ENCODE measurements at regions not wholly inside any gene's neighbourhood (a gene's known extent, or its start where the extent isn't known, plus 50 kb on each side); places are given as distances from the start of the nearest gene placed in this dataset.

GRCh38 chr6:160917572-160917971, 74.0 kb upstream of the MAP3K4 start (continued):
- no peak for TF ChIP-seq KDM1A (IDR thresholded peaks at IDR 0.05; ENCODE audit: borderline replicate concordance)

DNA sequence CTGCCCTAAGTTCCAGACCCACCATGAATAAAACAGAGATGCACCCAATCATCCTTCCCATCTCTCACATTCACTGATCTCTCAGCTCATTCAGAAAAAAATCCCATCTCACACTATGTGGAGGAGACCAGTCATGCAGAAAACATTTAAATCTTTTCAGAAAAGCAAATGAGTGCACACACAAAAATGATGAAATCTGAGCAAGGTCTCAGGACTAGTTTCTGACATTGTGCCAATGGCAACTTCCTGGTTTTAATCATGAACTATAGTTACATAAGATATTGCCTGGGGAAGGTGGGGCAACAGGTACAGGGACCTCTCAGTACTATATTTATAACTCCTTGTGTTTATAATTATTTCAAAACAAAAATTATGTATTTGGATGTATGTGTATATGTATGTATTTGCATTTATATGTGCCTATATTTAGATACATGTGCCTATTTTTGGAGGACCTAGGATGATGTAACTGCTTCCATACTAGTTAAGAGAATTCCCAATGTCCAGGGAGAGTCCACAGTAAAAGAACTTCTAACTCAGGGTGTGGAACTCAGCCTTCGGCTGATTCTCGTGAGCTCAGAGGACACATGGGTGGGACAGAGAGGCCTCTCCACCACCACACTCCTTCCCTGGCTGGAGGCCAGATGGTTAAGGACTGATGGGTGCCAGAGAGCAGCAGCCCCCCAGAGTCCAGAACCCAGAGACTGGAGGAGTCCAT, 71.7 kb upstream of the MAP3K4 start:
- Histone ChIP-seq H3K79me2 (ENCODE audit: control insufficient read depth, insufficient read depth, low read length) (no peaks in the 10 kb centered on the region), H3K27ac (ENCODE audit: control insufficient read depth, insufficient read depth) (no peak overlapping the region), H3K9ac (ENCODE audit: control insufficient read depth, insufficient read depth, low read length) (no peak overlapping the region), H3K9me3 (replicated peaks; ENCODE audit: control insufficient read depth, insufficient read depth, low read length) (no peaks in the 10 kb centered on the region), H3K4me3 (no peak overlapping the region), H3K4me1 (ENCODE audit: control insufficient read depth, insufficient read depth, low read length) (no peaks in the 10 kb centered on the region), H3K27me3 (replicated peaks in 1 of 2; ENCODE audit: control insufficient read depth in 2 of 2, insufficient read depth in 2 of 2, low read length in 1 of 2) (no peaks in the 10 kb centered on the region), H3K4me2 (ENCODE audit: control insufficient read depth, insufficient read depth) (no peak overlapping the region), H4K20me1 (ENCODE audit: control insufficient read depth, insufficient read depth) (no peaks in the 10 kb centered on the region), H2AFZ (ENCODE audit: control insufficient read depth, low read depth, low read length) (no peak overlapping the region), H3K36me3 (ENCODE audit: control insufficient read depth in 2 of 2, insufficient read depth in 2 of 2, low read length in 1 of 2) (no peaks in the 10 kb centered on the region)
- 59% methylated on average over 2 of the region's 2 CpGs for WGBS (ENCODE audit: insufficient coverage, insufficient replicate concordance, low lambda C conversion rate, missing lambda C conversion rate)
- ChIA-PET CTCF (no interaction called here), SMC1A (ENCODE audit: uncharacterized antibody, unreplicated experiment) (interaction anchor here (1.8 kb wide), 1 partner anchor 451 kb away, joined by 5 read pairs; no protein-coding TSS in a partner anchor), RAD21 (ENCODE audit: unreplicated experiment) (no interaction called here), POLR2A (interaction anchor here (0.6 kb wide), 1 partner anchor 488 kb away, joined by 4 read pairs; no protein-coding TSS in a partner anchor)
- ATAC-seq (no peak), DNase-seq (ENCODE audit: low read depth, low spot score) (no peak), FAIRE-seq (peak; percentile 54)
- intact Hi-C loops (cut with micrococcal nuclease; ENCODE audit: unreplicated experiment) = loop anchor here (5.0 kb wide), 1 partner anchor 397 kb away; no protein-coding TSS in a partner anchor
- BruUV-seq (replicated peaks) = no TSS peak
- in situ Hi-C loops (cut with MboI) = no loop called here
- TF ChIP-seq POLR2A (IDR thresholded peaks at IDR 0.05; ENCODE audit: low read depth, low read length) (no peak), HDGF (IDR thresholded peaks at IDR 0.05) (no peak), SMARCA5 (IDR thresholded peaks at IDR 0.05) (no peak), BCLAF1 (IDR thresholded peaks at IDR 0.05) (no peak), NR2C2 (IDR thresholded peaks at IDR 0.05; ENCODE audit: borderline replicate concordance, control insufficient read depth, insufficient read length, low read depth) (no peak), CHD2 (IDR thresholded peaks at IDR 0.05; ENCODE audit: borderline replicate concordance, low read depth, low read length) (no peak), YBX1 (IDR thresholded peaks at IDR 0.05) (no peak), ZSCAN29 (IDR thresholded peaks at IDR 0.05) (no peak), ZNF24 (IDR thresholded peaks at IDR 0.05) (no peak), SIX5 (IDR thresholded peaks at IDR 0.05; ENCODE audit: low read depth, low read length, severe bottlenecking) (no peak), RBBP5 (conservative IDR thresholded peaks at IDR 0.05) (no peak), POU2F2 (IDR thresholded peaks at IDR 0.05; ENCODE audit: borderline replicate concordance, low read depth, low read length) (no peak)
- TF ChIP-seq, protein P1, sequence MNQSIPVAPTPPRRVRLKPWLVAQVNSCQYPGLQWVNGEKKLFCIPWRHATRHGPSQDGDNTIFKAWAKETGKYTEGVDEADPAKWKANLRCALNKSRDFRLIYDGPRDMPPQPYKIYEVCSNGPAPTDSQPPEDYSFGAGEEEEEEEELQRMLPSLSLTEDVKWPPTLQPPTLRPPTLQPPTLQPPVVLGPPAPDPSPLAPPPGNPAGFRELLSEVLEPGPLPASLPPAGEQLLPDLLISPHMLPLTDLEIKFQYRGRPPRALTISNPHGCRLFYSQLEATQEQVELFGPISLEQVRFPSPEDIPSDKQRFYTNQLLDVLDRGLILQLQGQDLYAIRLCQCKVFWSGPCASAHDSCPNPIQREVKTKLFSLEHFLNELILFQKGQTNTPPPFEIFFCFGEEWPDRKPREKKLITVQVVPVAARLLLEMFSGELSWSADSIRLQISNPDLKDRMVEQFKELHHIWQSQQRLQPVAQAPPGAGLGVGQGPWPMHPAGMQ (IDR thresholded peaks at IDR 0.05; ENCODE audit: borderline replicate concordance) = no peak
- TF ChIP-seq, protein P2, sequence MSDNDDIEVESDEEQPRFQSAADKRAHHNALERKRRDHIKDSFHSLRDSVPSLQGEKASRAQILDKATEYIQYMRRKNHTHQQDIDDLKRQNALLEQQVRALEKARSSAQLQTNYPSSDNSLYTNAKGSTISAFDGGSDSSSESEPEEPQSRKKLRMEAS (IDR thresholded peaks at IDR 0.05; ENCODE audit: low read depth, low read length) = no peak
- TF ChIP-seq, protein P3, sequence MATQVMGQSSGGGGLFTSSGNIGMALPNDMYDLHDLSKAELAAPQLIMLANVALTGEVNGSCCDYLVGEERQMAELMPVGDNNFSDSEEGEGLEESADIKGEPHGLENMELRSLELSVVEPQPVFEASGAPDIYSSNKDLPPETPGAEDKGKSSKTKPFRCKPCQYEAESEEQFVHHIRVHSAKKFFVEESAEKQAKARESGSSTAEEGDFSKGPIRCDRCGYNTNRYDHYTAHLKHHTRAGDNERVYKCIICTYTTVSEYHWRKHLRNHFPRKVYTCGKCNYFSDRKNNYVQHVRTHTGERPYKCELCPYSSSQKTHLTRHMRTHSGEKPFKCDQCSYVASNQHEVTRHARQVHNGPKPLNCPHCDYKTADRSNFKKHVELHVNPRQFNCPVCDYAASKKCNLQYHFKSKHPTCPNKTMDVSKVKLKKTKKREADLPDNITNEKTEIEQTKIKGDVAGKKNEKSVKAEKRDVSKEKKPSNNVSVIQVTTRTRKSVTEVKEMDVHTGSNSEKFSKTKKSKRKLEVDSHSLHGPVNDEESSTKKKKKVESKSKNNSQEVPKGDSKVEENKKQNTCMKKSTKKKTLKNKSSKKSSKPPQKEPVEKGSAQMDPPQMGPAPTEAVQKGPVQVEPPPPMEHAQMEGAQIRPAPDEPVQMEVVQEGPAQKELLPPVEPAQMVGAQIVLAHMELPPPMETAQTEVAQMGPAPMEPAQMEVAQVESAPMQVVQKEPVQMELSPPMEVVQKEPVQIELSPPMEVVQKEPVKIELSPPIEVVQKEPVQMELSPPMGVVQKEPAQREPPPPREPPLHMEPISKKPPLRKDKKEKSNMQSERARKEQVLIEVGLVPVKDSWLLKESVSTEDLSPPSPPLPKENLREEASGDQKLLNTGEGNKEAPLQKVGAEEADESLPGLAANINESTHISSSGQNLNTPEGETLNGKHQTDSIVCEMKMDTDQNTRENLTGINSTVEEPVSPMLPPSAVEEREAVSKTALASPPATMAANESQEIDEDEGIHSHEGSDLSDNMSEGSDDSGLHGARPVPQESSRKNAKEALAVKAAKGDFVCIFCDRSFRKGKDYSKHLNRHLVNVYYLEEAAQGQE (IDR thresholded peaks at IDR 0.05; ENCODE audit: low read depth, low read length) = no peak

Data from GM12878 (cell line).